ENCODE measurements at regions not wholly inside any gene's neighbourhood (a gene's known extent, or its start where the extent isn't known, plus 50 kb on each side); places are given as distances from the start of the nearest gene placed in this dataset.
"Not testable (repeated sequence)": the region's sequence is repeated elsewhere in the genome, so short reads cannot be mapped to it uniquely, and the experiment has no call there.

GRCh38 chr13:20305587-20305986 is 73.5 kb upstream of the GJB6 start:
- H3K18ac ChIP-seq (ENCODE audit: low read length) = no peak overlapping the region
- H3K27ac ChIP-seq (ENCODE audit: low read depth, low read length) = no peak overlapping the region
- no CpG with 5 or more reads among the region's 2 CpGs for WGBS (ENCODE audit: extremely low coverage, insufficient coverage, insufficient read length)
- H2AFZ ChIP-seq (ENCODE audit: insufficient read depth, low read length, poor library complexity) = no peak overlapping the region
- no peak overlapping the region for H3K4me2 ChIP-seq (ENCODE audit: low read length)
- H4K8ac ChIP-seq (ENCODE audit: low read depth, low read length) = no peak overlapping the region
- no peak overlapping the region for H4K91ac ChIP-seq (ENCODE audit: low read depth, low read length)
- no peak overlapping the region for H2BK12ac ChIP-seq (ENCODE audit: low read length)
- H2AK5ac ChIP-seq (ENCODE audit: low read length) = no peak overlapping the region
- no peaks in the 10 kb centered on the region for H3K79me1 ChIP-seq (ENCODE audit: low read length)
- no peak overlapping the region for H2BK120ac ChIP-seq (ENCODE audit: insufficient read depth, low read length, poor library complexity)
- no peak overlapping the region for H3K14ac ChIP-seq (ENCODE audit: low read length)
- H3K27me3 ChIP-seq (ENCODE audit: insufficient read depth, low read length) = no peaks in the 10 kb centered on the region
- H4K12ac ChIP-seq (ENCODE audit: low read depth, low read length) = no peak overlapping the region
- no peaks in the 10 kb centered on the region for H3K79me2 ChIP-seq (ENCODE audit: control insufficient read depth, insufficient read depth, low read length, poor library complexity)
- H2BK5ac ChIP-seq (ENCODE audit: low read depth, low read length, poor library complexity) = no peak overlapping the region
- peaks cover 0 to 3% of the 10 kb centered on the region in 2 experiments for H3K36me3 ChIP-seq (ENCODE audit: control insufficient read depth in 1 of 2, insufficient read depth in 2 of 2, low read length in 2 of 2)
- no peak overlapping the region for H3K4me3 ChIP-seq (ENCODE audit: low read depth, low read length)
- H3K9ac ChIP-seq (ENCODE audit: low read length) = no peak overlapping the region
- DNase-seq = no peak
- peaks cover 3 to 5% of the 10 kb centered on the region in 2 experiments for H3K4me1 ChIP-seq (ENCODE audit: control insufficient read depth in 1 of 2, insufficient read depth in 2 of 2, low read length in 2 of 2)
- H3K4ac ChIP-seq (ENCODE audit: low read depth, low read length) = no peak overlapping the region
- no peak overlapping the region for H3K23ac ChIP-seq (ENCODE audit: low read length)
- H3K9me3 ChIP-seq (ENCODE audit: insufficient read depth, low read depth, low read length) = peaks cover 8% of the 10 kb centered on the region

DNA sequence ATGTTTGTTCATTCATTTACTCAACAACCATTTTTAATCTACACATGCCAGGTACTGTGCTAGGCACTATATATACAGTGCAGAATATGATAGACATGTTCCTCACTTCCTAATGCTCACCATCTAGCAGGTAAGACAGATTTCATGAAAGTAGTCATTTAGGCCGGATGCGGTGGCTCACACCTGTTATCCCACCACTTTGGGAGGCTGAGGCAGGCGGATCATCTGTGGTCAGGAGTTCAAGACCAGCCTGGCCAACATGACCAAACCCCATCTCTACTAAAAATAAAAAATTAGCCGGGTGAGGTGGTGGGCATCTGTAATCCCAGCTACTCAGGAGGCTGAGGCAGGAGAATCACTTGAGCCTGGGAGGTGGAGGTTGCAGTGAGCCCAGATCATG is 71.9 kb upstream of the GJB6 start:
- H4K12ac ChIP-seq (ENCODE audit: low read depth, low read length); H3K4me1 ChIP-seq (ENCODE audit: control insufficient read depth in 1 of 2, insufficient read depth in 2 of 2, low read length in 2 of 2); H3K18ac ChIP-seq (ENCODE audit: low read length); H4K8ac ChIP-seq (ENCODE audit: low read depth, low read length); H3K79me1 ChIP-seq (ENCODE audit: low read length); H2BK12ac ChIP-seq (ENCODE audit: low read length); H3K27me3 ChIP-seq (ENCODE audit: insufficient read depth, low read length); DNase-seq; H2AK5ac ChIP-seq (ENCODE audit: low read length); H3K14ac ChIP-seq (ENCODE audit: low read length); H3K9me3 ChIP-seq (ENCODE audit: insufficient read depth, low read depth, low read length); H3K4me2 ChIP-seq (ENCODE audit: low read length); H3K79me2 ChIP-seq (ENCODE audit: control insufficient read depth, insufficient read depth, low read length, poor library complexity); H4K91ac ChIP-seq (ENCODE audit: low read depth, low read length); H3K23ac ChIP-seq (ENCODE audit: low read length); H2AFZ ChIP-seq (ENCODE audit: insufficient read depth, low read length, poor library complexity); H3K27ac ChIP-seq (ENCODE audit: low read depth, low read length); H2BK5ac ChIP-seq (ENCODE audit: low read depth, low read length, poor library complexity); H2BK120ac ChIP-seq (ENCODE audit: insufficient read depth, low read length, poor library complexity); H3K4ac ChIP-seq (ENCODE audit: low read depth, low read length); H3K9ac ChIP-seq (ENCODE audit: low read length); H3K36me3 ChIP-seq (ENCODE audit: control insufficient read depth in 1 of 2, insufficient read depth in 2 of 2, low read length in 2 of 2); H3K4me3 ChIP-seq (ENCODE audit: low read depth, low read length): not testable (repeated sequence)
- no CpG with 5 or more reads among the region's 4 CpGs for WGBS (ENCODE audit: extremely low coverage, insufficient coverage, insufficient read length)

DNA sequence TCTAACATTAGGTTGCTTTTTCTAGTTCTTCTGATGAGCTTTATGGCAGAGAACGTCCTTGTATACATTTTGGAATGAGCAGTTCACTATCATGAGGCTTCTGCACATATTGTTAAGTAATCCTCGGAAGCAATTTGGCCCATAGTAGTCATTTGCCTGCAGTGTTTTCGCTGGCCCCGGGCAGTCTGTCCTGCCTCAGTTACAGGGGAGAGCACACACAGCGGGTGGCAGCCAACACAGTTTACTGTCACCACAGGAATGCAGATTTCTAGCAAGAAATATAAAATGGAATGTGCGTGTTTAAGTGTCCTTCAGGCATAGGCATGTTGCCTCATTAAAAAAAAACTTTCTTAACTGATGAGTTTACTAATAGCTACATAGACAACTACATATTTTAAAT is 71.5 kb upstream of the GJB6 start:
- H2AK5ac ChIP-seq (ENCODE audit: low read length) = no peak overlapping the region
- no peak overlapping the region for H3K14ac ChIP-seq (ENCODE audit: low read length)
- no peak overlapping the region for H3K4me2 ChIP-seq (ENCODE audit: low read length)
- no peak overlapping the region for H4K12ac ChIP-seq (ENCODE audit: low read depth, low read length)
- H3K23ac ChIP-seq (ENCODE audit: low read length) = no peak overlapping the region
- peaks cover 8% of the 10 kb centered on the region for H3K9me3 ChIP-seq (ENCODE audit: insufficient read depth, low read depth, low read length)
- DNase-seq = peak; percentile 79 to 84
- no peaks in the 10 kb centered on the region for H3K27me3 ChIP-seq (ENCODE audit: insufficient read depth, low read length)
- no peaks in the 10 kb centered on the region for H3K79me2 ChIP-seq (ENCODE audit: control insufficient read depth, insufficient read depth, low read length, poor library complexity)
- H3K4me1 ChIP-seq (ENCODE audit: control insufficient read depth in 1 of 2, insufficient read depth in 2 of 2, low read length in 2 of 2) = peaks cover 3 to 8% of the 10 kb centered on the region in 2 experiments
- H2BK12ac ChIP-seq (ENCODE audit: low read length) = no peak overlapping the region
- H3K9ac ChIP-seq (ENCODE audit: low read length) = no peak overlapping the region
- H3K4me3 ChIP-seq (ENCODE audit: low read depth, low read length) = no peak overlapping the region
- H2BK5ac ChIP-seq (ENCODE audit: low read depth, low read length, poor library complexity) = no peak overlapping the region
- no peak overlapping the region for H3K18ac ChIP-seq (ENCODE audit: low read length)
- H3K27ac ChIP-seq (ENCODE audit: low read depth, low read length) = no peak overlapping the region
- H4K91ac ChIP-seq (ENCODE audit: low read depth, low read length) = no peak overlapping the region
- H3K4ac ChIP-seq (ENCODE audit: low read depth, low read length) = no peak overlapping the region
- H2AFZ ChIP-seq (ENCODE audit: insufficient read depth, low read length, poor library complexity) = no peak overlapping the region
- H4K8ac ChIP-seq (ENCODE audit: low read depth, low read length) = no peak overlapping the region
- peaks cover 0 to 3% of the 10 kb centered on the region in 2 experiments for H3K36me3 ChIP-seq (ENCODE audit: control insufficient read depth in 1 of 2, insufficient read depth in 2 of 2, low read length in 2 of 2)
- no peaks in the 10 kb centered on the region for H3K79me1 ChIP-seq (ENCODE audit: low read length)
- no peak overlapping the region for H2BK120ac ChIP-seq (ENCODE audit: insufficient read depth, low read length, poor library complexity)
- WGBS (ENCODE audit: extremely low coverage, insufficient coverage, insufficient read length) = no CpG with 5 or more reads among the region's 6 CpGs

GRCh38 chr13:20301403-20302071 is 69.4 kb upstream of the GJB6 start:
- H2AFZ ChIP-seq (ENCODE audit: insufficient read depth, low read length, poor library complexity) = peak overlapping the region; percentile 12
- H3K9me3 ChIP-seq (ENCODE audit: insufficient read depth, low read depth, low read length) = peaks cover 4% of the 10 kb centered on the region
- no peak overlapping the region for H2BK5ac ChIP-seq (ENCODE audit: low read depth, low read length, poor library complexity)
- no peaks in the 10 kb centered on the region for H3K79me2 ChIP-seq (ENCODE audit: control insufficient read depth, insufficient read depth, low read length, poor library complexity)
- H3K4me2 ChIP-seq (ENCODE audit: low read length) = peak overlapping the region; percentile 71
- H3K79me1 ChIP-seq (ENCODE audit: low read length) = no peaks in the 10 kb centered on the region
- H2BK12ac ChIP-seq (ENCODE audit: low read length) = no peak overlapping the region
- H3K27ac ChIP-seq (ENCODE audit: low read depth, low read length) = no peak overlapping the region
- peak overlapping the region; percentile 18 for H2BK120ac ChIP-seq (ENCODE audit: insufficient read depth, low read length, poor library complexity)
- H2AK5ac ChIP-seq (ENCODE audit: low read length) = no peak overlapping the region
- H3K23ac ChIP-seq (ENCODE audit: low read length) = no peak overlapping the region
- WGBS (ENCODE audit: extremely low coverage, insufficient coverage, insufficient read length) = no CpG with 5 or more reads among the region's 56 CpGs
- no peak overlapping the region for H3K18ac ChIP-seq (ENCODE audit: low read length)
- H3K4me3 ChIP-seq (ENCODE audit: low read depth, low read length) = peak overlapping the region; percentile 42
- DNase-seq = no peak
- no peak overlapping the region for H3K9ac ChIP-seq (ENCODE audit: low read length)
- no peaks in the 10 kb centered on the region for H3K36me3 ChIP-seq (ENCODE audit: control insufficient read depth in 1 of 2, insufficient read depth in 2 of 2, low read length in 2 of 2)
- peak overlapping the region; percentile 19 for H4K8ac ChIP-seq (ENCODE audit: low read depth, low read length)
- no peak overlapping the region for H4K91ac ChIP-seq (ENCODE audit: low read depth, low read length)
- H3K27me3 ChIP-seq (ENCODE audit: insufficient read depth, low read length) = no peaks in the 10 kb centered on the region
- H4K12ac ChIP-seq (ENCODE audit: low read depth, low read length) = no peak overlapping the region
- no peak overlapping the region for H3K4ac ChIP-seq (ENCODE audit: low read depth, low read length)
- peaks cover 3 to 8% of the 10 kb centered on the region in 2 experiments for H3K4me1 ChIP-seq (ENCODE audit: control insufficient read depth in 1 of 2, insufficient read depth in 2 of 2, low read length in 2 of 2)
- H3K14ac ChIP-seq (ENCODE audit: low read length) = peak overlapping the region; percentile 5

Measured in trophoblast cell (in vitro differentiated cells and primary cell).